IPS-20b (cell line): ENCODE measurements at regions not wholly inside any gene's neighbourhood (a gene's known extent, or its start where the extent isn't known, plus 50 kb on each side); places are given as distances from the start of the nearest gene placed in this dataset.

Experiments
- H3K27ac ChIP-seq: one replicate; pipeline ENCODE4 v1.5.1; 2013; ENCODE audit warnings: low read length
- H3K27me3 ChIP-seq: 2 replicates; pipeline ENCODE4 v1.6.1; 2013; ENCODE audit warnings: mild to moderate bottlenecking, low read length, inconsistent platforms; ENCODE audit not compliant: insufficient read depth
- H3K36me3 ChIP-seq: 2 replicates; pipeline ENCODE4 v1.6.1; 2013; ENCODE audit warnings: low read depth, mild to moderate bottlenecking, inconsistent platforms, low read length, moderate library complexity; ENCODE audit not compliant: insufficient read depth
- H3K4me1 ChIP-seq: 2 replicates; pipeline ENCODE4 v1.6.1; 2013; ENCODE audit warnings: mild to moderate bottlenecking, control low read depth, inconsistent platforms, low read length, moderate library complexity; ENCODE audit not compliant: insufficient read depth
- H3K4me3 ChIP-seq: 2 replicates; pipeline ENCODE4 v1.5.1; 2013; ENCODE audit warnings: mild to moderate bottlenecking, low read length, inconsistent platforms
- H3K9ac ChIP-seq: 2 replicates; pipeline ENCODE4 v1.6.1; 2013; ENCODE audit warnings: low read depth, mild to moderate bottlenecking, inconsistent platforms, low read length, moderate library complexity
- H3K9me3 ChIP-seq: 2 replicates; pipeline ENCODE4 v1.6.1; 2013; ENCODE audit warnings: mild to moderate bottlenecking, low read depth, low read length, inconsistent platforms; ENCODE audit not compliant: insufficient read depth

- Histone ChIP-seq H3K4me1 (peaks cover 52% of the 10 kb centered on the region), H3K36me3 (no peaks in the 10 kb centered on the region)
Observed at GRCh38 chr11:131219646-131220045, 150.8 kb upstream of the NTM start.

GRCh38 chr11:131223198-131223991 lies 147.0 kb upstream of the NTM start:
- H3K9ac ChIP-seq = peak overlapping the region; percentile 55; the same call in 1 of the 2 replicates
- H3K4me3 ChIP-seq = no peak overlapping the region
- peaks cover 37% of the 10 kb centered on the region for H3K4me1 ChIP-seq
- peaks cover 6% of the 10 kb centered on the region for H3K9me3 ChIP-seq
- H3K27me3 ChIP-seq = no peaks in the 10 kb centered on the region
- no peaks in the 10 kb centered on the region for H3K36me3 ChIP-seq
- H3K27ac ChIP-seq = peak overlapping the region; percentile 64

More at GRCh38 chr11:131219646-131220045, 150.8 kb upstream of the NTM start:
- H3K4me3 ChIP-seq = no peak overlapping the region
- H3K27me3 ChIP-seq = no peaks in the 10 kb centered on the region
- H3K27ac ChIP-seq = no peak overlapping the region
- H3K9me3 ChIP-seq = no peaks in the 10 kb centered on the region
- H3K9ac ChIP-seq = no peak overlapping the region

GRCh38 chr11:131228378-131228777 lies 142.0 kb upstream of the NTM start:
- Histone ChIP-seq H3K9me3 (peaks cover 6% of the 10 kb centered on the region), H3K4me3 (no peak overlapping the region), H3K27me3 (no peaks in the 10 kb centered on the region), H3K4me1 (peaks cover 21% of the 10 kb centered on the region), H3K27ac (no peak overlapping the region), H3K9ac (no peak overlapping the region), H3K36me3 (no peaks in the 10 kb centered on the region)

- H3K9ac ChIP-seq = no peak overlapping the region
- peaks cover 6% of the 10 kb centered on the region for H3K9me3 ChIP-seq
Observed at GRCh38 chr11:131229221-131229620, 141.2 kb upstream of the NTM start.

GRCh38 chr11:131231317-131231940 lies 139.0 kb upstream of the NTM start:
- no peaks in the 10 kb centered on the region for H3K9me3 ChIP-seq
- H3K36me3 ChIP-seq = no peaks in the 10 kb centered on the region
- no peak overlapping the region for H3K9ac ChIP-seq
- peaks cover 9% of the 10 kb centered on the region; the same call in 1 of the 2 replicates for H3K4me1 ChIP-seq
- H3K27ac ChIP-seq = no peak overlapping the region
- H3K4me3 ChIP-seq = no peak overlapping the region
- no peaks in the 10 kb centered on the region for H3K27me3 ChIP-seq

More at GRCh38 chr11:131229221-131229620, 141.2 kb upstream of the NTM start:
- Histone ChIP-seq H3K36me3 (no peaks in the 10 kb centered on the region), H3K27me3 (no peaks in the 10 kb centered on the region), H3K27ac (no peak overlapping the region), H3K4me1 (peaks cover 13% of the 10 kb centered on the region), H3K4me3 (no peak overlapping the region)

GRCh38 chr11:131232261-131232660 lies 138.2 kb upstream of the NTM start:
- peaks cover 9% of the 10 kb centered on the region; the same call in 1 of the 2 replicates for H3K4me1 ChIP-seq
- H3K4me3 ChIP-seq = no peak overlapping the region
- no peaks in the 10 kb centered on the region for H3K36me3 ChIP-seq
- H3K9me3 ChIP-seq = no peaks in the 10 kb centered on the region
- no peak overlapping the region for H3K27ac ChIP-seq
- no peak overlapping the region for H3K9ac ChIP-seq
- no peaks in the 10 kb centered on the region for H3K27me3 ChIP-seq

- Histone ChIP-seq H3K4me3 (no peak overlapping the region), H3K27me3 (no peaks in the 10 kb centered on the region)
Observed at GRCh38 chr11:131234221-131234620, 136.2 kb upstream of the NTM start.

GRCh38 chr11:131235328-131236298 lies 134.8 kb upstream of the NTM start:
- Histone ChIP-seq H3K27ac (no peak overlapping the region), H3K36me3 (no peaks in the 10 kb centered on the region), H3K27me3 (no peaks in the 10 kb centered on the region), H3K4me3 (no peak overlapping the region), H3K9me3 (no peaks in the 10 kb centered on the region), H3K9ac (no peak overlapping the region), H3K4me1 (peaks cover 6% of the 10 kb centered on the region; the same call in 1 of the 2 replicates)

More at GRCh38 chr11:131234221-131234620, 136.2 kb upstream of the NTM start:
- H3K27ac ChIP-seq = no peak overlapping the region
- no peaks in the 10 kb centered on the region for H3K36me3 ChIP-seq
- H3K4me1 ChIP-seq = peaks cover 9% of the 10 kb centered on the region; the same call in 1 of the 2 replicates
- H3K9me3 ChIP-seq = no peaks in the 10 kb centered on the region
- H3K9ac ChIP-seq = no peak overlapping the region

GRCh38 chr11:131240421-131240820 lies 130.0 kb upstream of the NTM start:
- Histone ChIP-seq H3K27me3 (no peaks in the 10 kb centered on the region), H3K4me1 (peaks cover 9% of the 10 kb centered on the region; the same call in 1 of the 2 replicates), H3K4me3 (no peak overlapping the region), H3K9me3 (no peaks in the 10 kb centered on the region), H3K36me3 (no peaks in the 10 kb centered on the region), H3K9ac (no peak overlapping the region), H3K27ac (no peak overlapping the region)

GRCh38 chr11:131242476-131243000 lies 127.9 kb upstream of the NTM start:
- Histone ChIP-seq H3K27ac (no peak overlapping the region), H3K36me3 (no peaks in the 10 kb centered on the region), H3K4me1 (peaks cover 25% of the 10 kb centered on the region), H3K9me3 (no peaks in the 10 kb centered on the region), H3K9ac (no peak overlapping the region), H3K27me3 (peaks cover 8% of the 10 kb centered on the region; the same call in 1 of the 2 replicates), H3K4me3 (no peak overlapping the region)

GRCh38 chr11:131246156-131246555 lies 124.3 kb upstream of the NTM start:
- Histone ChIP-seq H3K36me3 (no peaks in the 10 kb centered on the region), H3K9me3 (no peaks in the 10 kb centered on the region), H3K27me3 (peaks cover 18% of the 10 kb centered on the region; the same call in 1 of the 2 replicates), H3K27ac (no peak overlapping the region), H3K9ac (no peak overlapping the region), H3K4me3 (no peak overlapping the region), H3K4me1 (peaks cover 25% of the 10 kb centered on the region)
